NCI-H1436 (cell line): ENCODE measurements at regions not wholly inside any gene's neighbourhood (a gene's known extent, or its start where the extent isn't known, plus 50 kb on each side); places are given as distances from the start of the nearest gene placed in this dataset.

ENCODE experiments used
- DNase-seq: peaks from one replicate; lab custom pipeline; 2025; lab: John Stamatoyannopoulos, UW

DNA sequence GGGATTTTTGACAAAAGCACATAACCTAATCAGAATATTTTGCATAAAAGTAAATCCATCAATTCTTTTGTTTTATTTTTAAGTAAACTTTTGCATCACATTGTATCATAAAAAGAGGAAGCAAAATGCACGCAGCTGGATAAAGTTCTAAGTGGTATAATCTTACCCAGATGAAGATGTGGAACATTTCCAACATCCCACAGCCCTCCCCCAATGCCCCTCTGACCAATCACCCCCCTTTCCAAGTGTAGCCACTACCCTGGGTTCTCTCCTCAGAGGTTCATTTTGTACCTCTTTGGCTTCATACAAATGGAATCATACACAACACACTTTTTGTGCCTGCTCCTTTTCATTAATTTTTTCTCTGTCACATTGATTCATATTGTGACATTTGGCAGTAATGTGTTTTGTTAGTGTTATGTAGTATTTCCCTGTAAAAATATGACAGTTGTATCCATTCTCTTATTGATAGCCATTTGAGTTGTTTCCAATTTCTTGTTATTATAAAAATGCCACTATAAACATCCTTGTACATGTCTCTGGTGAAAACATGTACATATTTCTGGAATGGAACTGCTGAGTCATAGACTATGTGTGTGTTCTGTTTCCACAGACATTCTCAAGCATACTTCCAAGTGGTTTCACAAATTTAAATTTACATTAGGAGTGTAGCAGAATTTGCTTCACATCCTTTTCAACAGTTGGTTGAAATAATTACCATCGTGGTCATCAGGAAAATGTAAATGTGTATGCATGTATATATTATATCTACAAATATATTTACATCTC, 92.9 kb upstream of the SYNDIG1 start:
- no peak for DNase-seq

DNA sequence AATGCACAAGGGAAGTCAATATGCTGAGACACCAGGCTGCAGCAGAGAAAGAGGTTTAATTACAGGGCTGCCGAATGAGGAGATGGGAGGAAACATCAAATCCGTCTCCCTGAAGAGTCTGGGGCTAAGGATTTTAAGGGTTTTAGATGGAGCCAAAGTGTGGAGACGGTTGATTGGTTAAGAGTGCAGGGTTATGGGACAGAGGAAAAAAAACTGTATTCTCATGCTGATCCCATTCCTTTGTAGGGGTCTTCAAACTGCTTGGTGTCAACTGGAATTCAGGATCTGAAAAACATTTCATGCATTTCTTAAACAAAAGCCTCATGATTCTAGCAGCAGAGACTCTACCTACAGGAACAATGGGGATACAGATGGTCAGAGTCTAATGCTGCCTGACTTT, 96.1 kb upstream of the SYNDIG1 start:
- DNase-seq: no peak

DNA sequence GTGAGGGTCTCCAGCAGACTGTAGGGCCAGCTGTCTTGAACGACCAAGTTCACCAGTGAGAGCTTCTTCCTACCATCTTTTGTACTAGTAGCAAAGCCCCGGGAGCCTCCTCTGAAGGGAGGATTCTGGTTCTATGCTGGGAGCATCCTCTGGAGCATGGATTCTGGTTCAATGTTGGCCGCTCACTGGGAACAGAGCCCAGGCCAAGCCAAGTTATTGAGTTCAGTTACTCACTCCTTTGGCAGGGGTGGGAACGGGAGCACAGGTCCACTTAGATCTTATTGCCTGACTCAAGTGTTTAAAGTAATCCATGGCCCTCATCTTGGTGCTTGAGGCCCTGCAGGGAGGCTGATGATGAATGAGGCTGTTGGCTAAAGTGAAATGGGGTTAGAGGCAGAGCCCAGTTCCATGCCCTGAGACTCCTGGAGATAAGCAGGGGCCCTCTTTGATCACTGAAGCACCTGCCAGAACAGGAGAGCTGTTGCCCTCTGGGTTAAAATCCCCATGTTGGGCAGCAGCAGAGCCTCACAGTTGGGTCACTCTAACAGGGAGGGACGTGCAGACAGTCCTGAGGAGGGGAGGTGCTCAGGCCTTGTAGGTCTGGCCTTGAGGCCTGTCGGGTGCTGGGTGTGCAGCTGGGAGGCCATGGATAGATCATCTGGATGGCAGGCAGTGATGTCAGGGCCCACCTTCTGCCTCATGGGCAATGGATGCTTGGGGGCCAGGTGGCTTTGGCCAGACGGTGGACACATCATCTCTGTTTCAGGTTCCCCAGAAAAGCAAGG, 98.3 kb upstream of the SYNDIG1 start:
- no peak for DNase-seq

DNA sequence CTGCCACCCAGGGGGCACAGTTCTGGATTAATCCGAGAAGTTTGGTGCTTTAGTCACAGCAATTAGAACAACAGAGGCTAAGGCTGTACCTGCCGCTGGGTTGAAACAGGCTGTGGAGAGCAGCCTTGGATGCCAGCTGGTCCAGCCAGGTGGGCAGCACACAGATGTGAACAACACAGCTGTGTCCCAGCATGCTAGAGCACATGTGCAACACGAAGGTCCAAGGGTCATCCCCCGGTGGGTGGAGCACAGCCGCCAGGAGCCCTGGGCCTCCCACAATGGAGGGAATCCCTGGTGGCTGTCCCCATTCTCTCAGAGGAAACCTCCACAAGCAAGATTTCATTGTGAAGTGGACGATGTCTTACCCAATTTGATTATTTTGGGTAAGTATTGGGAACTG, 99.2 kb upstream of the SYNDIG1 start:
- no peak for DNase-seq

DNA sequence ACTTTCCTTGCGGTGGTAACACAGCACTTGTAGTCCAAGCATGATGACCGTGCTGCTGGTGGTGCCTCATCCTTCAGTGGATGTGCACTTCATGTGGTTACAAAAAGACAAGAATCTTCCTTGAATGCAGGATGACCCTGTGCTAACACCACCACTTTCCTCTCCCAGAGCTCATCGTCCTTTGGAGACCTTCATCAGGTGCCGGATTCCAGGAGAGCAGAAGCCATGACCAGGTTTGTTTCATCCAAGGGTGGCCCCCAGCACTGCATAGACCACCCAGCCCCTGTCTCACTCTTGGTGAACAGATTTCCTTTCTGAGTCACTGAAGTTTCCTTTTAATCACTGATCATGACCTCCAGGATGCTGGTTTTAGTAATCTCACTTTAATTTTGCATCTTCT, 101.2 kb upstream of the SYNDIG1 start:
- DNase-seq: no peak

DNA sequence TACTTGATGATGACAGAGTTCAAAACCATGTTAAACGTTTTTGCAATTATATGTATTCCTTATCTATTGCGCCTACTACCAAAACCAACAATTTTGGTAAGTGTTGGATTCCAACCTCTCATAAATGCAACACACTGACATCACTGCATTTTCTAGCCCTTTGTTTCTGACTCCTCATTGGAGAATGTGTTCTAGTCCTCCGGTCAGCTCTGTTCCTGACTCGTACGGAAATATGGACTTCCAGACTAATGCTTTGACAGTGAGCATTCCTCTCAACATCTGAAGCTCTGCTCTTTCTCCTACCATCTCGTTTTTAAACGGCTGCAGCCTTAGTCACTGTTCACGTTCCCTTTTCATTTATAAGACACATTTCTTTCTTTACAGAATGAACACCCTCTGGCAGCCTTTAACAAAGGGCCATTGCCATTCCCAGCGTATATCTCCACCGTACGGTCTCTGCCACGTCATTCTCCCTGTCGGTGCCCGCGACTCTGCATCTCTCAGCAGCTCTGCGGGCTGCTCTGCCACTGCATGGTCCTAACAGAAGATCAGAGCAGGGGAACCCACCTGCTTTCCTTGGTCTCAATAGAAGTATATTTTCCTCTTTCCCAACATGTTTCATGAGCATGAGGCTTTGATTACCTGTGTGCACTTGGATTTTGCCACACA, 103.0 kb upstream of the SYNDIG1 start:
- no peak for DNase-seq

- no peak for DNase-seq
Observed at GRCh38 chr20:24365670-24366069, 103.8 kb upstream of the SYNDIG1 start.

DNA sequence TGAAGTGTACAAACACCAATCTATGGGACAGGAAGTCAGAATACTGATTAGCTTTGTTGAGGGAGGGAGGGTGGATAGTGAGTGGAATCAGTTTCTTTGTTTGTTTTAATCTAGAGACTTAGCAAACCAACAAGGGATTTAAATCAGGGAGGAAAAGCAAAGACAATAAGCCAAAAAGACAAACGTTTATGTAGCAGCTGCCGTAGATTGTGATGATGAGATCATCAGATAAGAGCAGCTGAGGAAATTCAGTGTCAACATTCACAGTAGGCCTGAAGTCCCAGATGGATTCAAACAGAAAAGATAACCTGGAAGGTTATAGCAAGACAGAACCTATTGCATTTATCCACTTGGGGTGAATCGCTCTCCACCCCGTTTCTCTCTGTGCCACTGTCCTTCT, 104.9 kb upstream of the SYNDIG1 start:
- no peak for DNase-seq

- DNase-seq: no peak
Observed at GRCh38 chr20:24363031-24363430, 106.4 kb upstream of the SYNDIG1 start.

DNA sequence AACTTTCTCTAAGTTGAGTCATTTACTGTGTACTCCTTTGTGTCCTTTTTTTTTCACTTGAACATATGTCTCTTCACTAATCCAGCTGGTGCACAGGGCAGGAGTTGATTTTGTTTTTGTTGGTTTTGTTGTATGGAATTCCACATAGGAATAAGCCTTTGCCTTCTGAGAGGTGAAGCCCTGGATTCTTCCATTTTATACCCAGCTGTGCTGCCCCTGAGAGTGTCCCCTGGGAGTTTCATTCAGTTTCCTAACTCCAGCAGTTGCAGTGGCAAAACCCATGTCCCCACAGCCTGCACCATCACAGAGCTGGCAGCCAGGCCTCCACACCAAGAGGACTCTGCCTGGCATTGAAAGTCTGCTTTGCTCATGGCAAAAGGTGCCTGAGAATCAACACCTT, 107.3 kb upstream of the SYNDIG1 start:
- no peak for DNase-seq

GRCh38 chr20:24361541-24361940, 107.9 kb upstream of the SYNDIG1 start:
- DNase-seq: no peak

DNA sequence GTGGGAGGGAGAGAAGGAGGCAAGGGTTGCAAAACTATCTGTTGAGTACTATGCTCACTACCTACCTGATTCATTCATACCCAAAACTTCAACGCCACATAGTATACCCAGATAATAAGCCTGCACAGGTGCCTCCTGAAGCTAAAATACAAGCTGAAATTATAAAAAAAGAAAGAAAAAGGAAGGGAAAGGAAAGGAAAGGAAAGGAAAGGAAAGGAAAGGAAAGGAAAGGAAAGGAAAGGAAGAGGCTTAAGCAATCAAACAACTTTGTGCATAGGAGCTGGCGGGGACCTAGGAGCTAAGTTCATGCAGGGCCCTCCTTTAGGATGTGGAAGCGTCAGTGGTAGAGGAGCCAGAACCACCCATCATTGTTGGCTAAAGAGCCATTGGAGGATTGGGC, 108.9 kb upstream of the SYNDIG1 start:
- DNase-seq: no peak

- DNase-seq: no peak
Observed at GRCh38 chr20:24359321-24360027, 110.0 kb upstream of the SYNDIG1 start.

- no peak for DNase-seq
Observed at GRCh38 chr20:24357931-24358330, 111.5 kb upstream of the SYNDIG1 start.

- no peak for DNase-seq
Observed at GRCh38 chr20:24357177-24357576, 112.3 kb upstream of the SYNDIG1 start.

GRCh38 chr20:24353135-24353690, 116.2 kb upstream of the SYNDIG1 start:
- no peak for DNase-seq

DNA sequence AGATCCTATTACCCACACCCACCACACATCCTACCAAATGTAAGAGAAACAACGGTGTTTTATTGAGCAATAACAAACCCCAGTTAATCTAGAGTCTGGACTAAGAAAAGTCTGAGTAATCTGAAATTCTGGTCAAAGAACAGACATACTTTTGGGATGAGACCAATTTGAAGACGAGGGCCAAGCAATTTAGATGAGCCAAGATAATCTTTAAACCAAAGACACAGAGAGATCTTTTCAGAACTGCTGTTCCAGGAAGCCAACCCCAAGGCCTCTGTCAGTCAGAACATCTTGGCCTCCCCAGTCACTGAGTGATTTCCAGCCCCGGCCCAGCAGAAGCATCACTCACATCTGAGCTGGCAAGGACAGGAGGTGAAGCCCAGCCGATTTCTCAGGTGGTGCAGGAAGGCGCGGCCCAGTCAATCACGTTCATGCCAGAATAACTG, 118.5 kb upstream of the SYNDIG1 start:
- no peak for DNase-seq

DNA sequence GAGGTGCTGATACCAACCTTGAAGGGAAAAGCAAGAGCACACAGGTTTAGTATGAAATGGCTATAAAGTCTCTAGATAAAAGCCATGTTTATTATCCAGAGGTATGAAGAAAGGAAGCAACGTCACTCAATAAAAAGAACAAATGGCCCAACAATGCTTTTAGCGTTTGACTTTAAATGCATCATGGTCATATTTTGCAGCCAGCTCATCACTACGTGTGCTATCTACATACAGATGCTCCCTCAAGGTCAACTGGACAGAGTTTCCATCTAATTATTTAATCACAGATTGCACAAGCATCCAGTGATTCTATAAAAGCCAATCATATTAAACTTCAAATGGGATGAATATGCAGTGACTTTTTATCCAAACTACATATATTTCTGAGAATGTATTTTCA, 127.6 kb upstream of the SYNDIG1 start:
- DNase-seq: no peak

DNA sequence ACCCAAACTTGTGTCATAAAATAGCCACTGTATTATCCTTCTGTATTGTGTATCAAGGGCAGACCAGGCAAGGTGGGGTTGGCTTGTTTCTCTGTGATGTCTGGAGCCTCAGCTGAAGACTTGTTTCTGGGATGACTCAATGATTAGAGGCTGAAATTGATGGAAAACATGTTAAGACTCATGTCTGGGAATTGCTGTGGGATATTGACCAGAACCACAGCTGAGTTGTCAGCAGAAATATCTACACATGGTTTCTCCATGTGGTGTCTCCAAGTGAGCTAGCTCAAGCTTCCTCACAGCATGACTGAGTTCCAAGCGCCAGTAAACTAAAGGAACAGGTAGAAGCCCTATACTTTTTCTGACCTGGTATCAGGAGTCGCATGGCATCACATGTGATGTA, 128.5 kb upstream of the SYNDIG1 start:
- no peak for DNase-seq

- DNase-seq: no peak
Observed at GRCh38 chr20:24339210-24339641, 130.2 kb upstream of the SYNDIG1 start.

GRCh38 chr20:24337551-24337950, 131.9 kb upstream of the SYNDIG1 start:
- no peak for DNase-seq

- no peak for DNase-seq
Observed at GRCh38 chr20:24337069-24337468, 132.4 kb upstream of the SYNDIG1 start.
